GM12864 (cell line): ENCODE measurements at regions not wholly inside any gene's neighbourhood (a gene's known extent, or its start where the extent isn't known, plus 50 kb on each side); places are given as distances from the start of the nearest gene placed in this dataset.

Experiments
- DNase-seq: peaks from one replicate; pipeline ENCODE4 v3.0.0-alpha.2; 2011; ENCODE audit warnings: low read depth
- H3K4me3 ChIP-seq: 2 replicates; pipeline ENCODE4 v1.5.1; 2011; ENCODE audit warnings: mild to moderate bottlenecking, low read depth, low read length, control low read depth
- TF ChIP-seq, protein P1 (sequence below): IDR thresholded peaks from 2 replicates; pipeline ENCODE4 v1.5.1; 2011; ENCODE audit warnings: low read depth, mild to moderate bottlenecking, moderate library complexity, low read length, control low read depth, inconsistent platforms; ENCODE audit errors: missing control alignments

DNA sequence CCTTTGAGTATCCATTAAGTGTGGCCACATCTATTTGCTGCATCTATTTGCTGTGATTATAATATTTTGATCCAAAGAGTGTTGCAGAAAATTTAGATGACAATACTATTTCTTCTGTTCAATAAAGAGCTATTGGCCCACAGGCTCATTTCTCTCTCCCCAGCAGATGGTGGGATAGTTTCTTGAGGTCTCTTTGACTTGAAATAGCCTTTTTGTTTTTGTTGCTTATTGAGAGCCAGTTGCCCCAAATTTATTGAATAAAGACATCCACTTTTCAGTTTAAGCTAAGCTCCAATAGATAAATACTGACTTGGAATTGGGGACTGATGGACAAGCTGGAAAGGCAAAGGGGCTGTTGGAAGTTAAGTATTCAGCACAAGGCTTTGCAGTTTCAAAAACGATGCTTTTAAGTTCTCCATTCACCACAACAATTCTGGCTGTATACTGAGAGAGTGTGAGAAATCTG lies 290.1 kb upstream of the MPDZ start:
- H3K4me3 ChIP-seq, result no peak overlapping the region
- TF ChIP-seq, protein P1, sequence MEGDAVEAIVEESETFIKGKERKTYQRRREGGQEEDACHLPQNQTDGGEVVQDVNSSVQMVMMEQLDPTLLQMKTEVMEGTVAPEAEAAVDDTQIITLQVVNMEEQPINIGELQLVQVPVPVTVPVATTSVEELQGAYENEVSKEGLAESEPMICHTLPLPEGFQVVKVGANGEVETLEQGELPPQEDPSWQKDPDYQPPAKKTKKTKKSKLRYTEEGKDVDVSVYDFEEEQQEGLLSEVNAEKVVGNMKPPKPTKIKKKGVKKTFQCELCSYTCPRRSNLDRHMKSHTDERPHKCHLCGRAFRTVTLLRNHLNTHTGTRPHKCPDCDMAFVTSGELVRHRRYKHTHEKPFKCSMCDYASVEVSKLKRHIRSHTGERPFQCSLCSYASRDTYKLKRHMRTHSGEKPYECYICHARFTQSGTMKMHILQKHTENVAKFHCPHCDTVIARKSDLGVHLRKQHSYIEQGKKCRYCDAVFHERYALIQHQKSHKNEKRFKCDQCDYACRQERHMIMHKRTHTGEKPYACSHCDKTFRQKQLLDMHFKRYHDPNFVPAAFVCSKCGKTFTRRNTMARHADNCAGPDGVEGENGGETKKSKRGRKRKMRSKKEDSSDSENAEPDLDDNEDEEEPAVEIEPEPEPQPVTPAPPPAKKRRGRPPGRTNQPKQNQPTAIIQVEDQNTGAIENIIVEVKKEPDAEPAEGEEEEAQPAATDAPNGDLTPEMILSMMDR, result no peak
- DNase-seq, result no peak

DNA sequence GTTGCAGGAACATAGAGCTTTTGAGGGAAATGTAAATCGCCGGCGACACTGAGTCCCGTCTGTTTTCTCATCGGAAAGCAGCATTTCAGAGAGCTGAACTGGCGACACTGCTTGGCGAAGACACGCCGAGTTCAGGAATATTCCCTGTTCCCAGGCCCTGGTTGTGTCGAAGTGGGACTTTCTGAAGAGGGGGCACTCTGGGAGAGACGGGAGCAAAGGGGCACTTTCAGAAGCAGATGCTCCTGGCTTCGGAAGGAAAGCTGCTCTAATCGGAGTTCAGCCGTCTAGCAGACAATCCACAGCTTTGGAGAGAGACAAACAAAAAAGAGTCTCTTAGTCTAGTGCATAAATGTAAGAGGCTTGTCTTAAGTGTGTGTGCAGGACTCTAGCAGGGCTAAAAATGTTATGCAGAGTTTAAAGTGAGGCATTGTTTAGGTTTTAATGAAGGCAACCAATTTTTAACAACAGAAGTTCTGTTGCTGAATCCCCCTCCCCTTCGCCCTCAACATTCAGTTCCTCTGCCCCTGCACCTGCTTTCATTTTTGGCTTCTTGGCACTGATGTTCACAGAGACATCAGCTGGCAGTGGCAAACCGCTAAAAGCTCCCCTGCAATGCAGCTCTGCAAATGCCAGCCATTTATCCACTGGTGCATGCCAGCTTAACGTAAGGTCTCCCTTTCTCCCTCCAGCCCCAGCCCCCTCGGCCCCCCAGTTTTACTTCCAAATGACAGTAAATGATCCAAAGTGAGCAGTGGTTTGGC lies 289.5 kb upstream of the MPDZ start:
- DNase-seq, result no peak
- TF ChIP-seq, protein P1, result no peak
- H3K4me3 ChIP-seq, result no peak overlapping the region

DNA sequence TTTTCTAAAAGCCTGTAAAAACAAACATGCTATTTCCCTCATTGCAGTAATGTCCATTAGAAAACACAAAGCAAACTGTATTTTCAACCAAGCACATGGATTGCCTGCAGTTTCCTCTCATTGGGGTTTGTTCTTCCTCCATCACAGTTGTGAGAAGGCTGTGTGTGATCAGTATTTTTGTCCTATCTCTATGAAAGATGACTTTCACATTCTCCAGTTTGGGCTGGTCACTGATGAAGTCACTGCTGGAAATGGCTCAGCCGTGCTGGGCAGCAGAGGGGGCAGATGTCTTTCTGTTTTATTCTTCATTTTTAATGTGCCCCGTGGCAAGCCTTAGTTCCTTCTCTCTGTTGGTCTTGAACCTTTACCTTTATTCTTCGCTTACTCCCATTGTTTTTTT lies 288.9 kb upstream of the MPDZ start:
- TF ChIP-seq, protein P1, result no peak
- H3K4me3 ChIP-seq, result no peak overlapping the region
- no peak for DNase-seq

DNA sequence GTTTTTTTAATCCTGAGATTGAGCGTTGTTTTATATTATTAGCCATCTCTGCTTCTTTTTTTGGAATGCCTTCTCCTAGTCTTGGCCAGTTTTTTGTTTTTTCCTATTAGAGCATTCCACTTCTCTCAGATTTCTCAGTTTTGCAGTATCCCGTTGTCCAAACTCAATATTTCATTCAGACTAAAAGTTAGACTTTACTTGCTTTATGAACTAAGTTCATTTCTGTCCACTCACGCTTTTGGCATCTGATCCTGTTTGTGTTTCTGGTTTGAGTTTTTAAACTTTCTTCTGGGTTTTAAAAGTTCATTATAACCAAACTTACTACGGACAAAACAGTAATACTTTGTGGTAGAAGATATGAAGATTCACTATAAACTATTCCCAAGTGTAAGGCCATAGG lies 288.3 kb upstream of the MPDZ start:
- DNase-seq, result no peak
- H3K4me3 ChIP-seq, result no peak overlapping the region
- TF ChIP-seq, protein P1, result no peak

DNA sequence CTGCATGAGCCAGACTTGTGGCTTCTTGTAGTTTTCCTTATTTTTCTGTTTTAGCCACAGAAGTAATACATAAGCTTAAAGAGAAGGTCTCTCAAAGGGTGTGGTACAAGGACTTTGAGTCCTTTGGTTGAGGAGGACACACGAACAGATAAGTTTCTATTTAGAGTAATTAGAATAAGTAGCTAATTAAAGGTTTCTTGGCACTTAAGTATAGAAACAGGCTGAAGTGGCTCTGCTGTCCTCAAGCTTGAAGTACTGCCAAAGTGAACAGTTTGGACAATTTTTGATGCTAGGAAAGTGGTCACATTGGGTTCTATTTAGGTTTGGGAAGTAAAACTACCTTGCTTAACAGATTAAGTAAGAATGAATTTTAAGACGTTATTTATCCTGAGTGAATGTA lies 278.3 kb upstream of the MPDZ start:
- no peak overlapping the region for H3K4me3 ChIP-seq
- TF ChIP-seq, protein P1, result no peak
- DNase-seq, result no peak

DNA sequence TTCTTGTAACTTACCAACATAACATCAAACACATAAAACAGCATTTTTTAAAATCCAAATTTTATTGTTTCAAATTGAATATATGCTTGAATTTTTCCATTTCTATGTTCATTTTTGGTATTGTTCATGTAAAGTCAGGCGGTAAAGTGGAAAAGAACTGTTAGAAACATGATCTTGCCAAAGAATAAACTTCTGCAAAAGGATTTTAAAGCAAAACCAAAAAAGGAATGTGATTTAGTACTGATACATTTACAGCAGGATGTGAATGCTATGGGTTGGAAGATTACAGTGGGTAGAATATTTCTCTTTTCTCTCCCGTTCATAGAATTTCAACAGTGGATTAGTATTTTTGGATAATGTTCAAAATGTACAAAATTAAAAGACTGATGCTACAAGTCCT lies 277.2 kb upstream of the MPDZ start:
- H3K4me3 ChIP-seq, result no peak overlapping the region
- DNase-seq, result no peak
- TF ChIP-seq, protein P1, result no peak

DNA sequence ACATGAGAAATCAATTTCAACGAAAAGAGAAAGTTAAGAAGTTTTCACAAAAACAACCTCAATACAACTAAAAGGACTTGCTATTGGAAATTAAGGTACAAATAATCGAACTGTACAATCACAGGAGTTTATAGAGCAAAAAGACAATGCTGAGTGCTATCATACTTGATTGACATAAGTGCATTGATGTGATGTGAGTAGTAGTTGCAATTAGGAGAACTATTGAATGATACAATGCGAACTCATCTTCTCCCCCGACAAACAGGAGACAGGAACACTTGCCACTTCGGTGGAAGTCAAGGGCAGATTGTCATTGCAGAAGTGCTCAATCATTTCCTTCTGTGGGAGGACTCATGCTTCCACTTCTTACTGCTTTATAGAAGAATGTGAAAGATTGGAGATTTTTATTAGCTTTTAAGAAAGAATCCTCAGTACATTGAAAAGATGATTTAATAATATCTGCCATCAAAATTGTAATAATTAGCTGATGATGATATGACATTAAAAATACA lies 276.6 kb upstream of the MPDZ start:
- TF ChIP-seq, protein P1, result no peak
- no peak overlapping the region for H3K4me3 ChIP-seq
- DNase-seq, result no peak
